ENCODE measurements at regions not wholly inside any gene's neighbourhood (a gene's known extent, or its start where the extent isn't known, plus 50 kb on each side); places are given as distances from the start of the nearest gene placed in this dataset.

DNA sequence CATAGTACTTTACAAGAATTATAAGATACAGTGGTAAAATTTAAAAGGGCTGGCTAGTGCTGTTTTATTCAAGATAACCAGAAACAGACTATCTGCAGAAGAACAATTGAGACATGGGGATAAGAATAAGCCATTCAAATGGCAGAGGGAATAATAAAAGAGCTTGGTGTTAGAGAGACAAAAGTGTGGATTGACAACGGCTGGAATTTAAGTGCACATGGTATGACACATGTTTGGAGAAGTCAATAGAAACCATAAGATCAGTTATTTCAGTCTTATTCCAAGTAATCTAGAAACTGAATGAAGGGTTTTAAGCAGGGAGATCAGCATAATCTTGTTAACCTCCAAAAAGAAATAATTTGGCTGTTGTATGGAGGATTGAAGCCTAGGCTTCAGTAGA, 1205.5 kb upstream of the CITED2 start:
- no peaks in the 10 kb centered on the region for H3K36me3 ChIP-seq
- peaks cover 6% of the 10 kb centered on the region for H3K4me1 Mint-ChIP-seq
- H3K36me3 Mint-ChIP-seq = no peaks in the 10 kb centered on the region

DNA sequence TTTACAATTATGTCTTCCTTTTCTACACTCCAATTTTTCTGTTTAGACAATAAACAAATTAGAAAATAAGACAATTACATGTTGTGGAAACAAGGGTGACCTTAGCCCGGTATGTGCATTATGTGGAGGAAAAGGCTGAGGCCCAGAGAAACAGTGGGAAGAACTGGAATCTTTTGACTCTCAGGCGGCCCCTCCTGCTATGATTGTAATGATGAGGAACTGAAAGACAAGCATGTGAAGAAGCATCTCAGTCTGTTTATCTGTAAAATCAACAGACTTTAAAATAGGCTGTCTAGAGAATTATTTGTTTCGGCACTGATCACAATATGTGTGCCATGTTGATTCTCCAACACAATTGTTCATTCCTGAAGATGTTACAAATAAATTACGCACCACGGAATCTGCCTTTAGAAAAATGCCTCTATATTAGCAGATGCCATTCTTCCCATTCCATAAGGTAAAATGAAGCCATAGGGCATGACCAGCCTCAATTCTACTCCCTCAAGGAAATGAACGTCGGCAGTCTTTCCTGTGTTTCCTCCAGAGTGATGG, 1201.6 kb upstream of the CITED2 start:
- Histone ChIP-seq H4K20me1 (ENCODE audit: low read depth) (no peaks in the 10 kb centered on the region), H3F3A (ENCODE audit: low read depth) (no peaks in the 10 kb centered on the region), H3K27ac (no peak overlapping the region), H3K36me3 (no peaks in the 10 kb centered on the region), H3K4me2 (no peak overlapping the region), H3K4me3 (no peak overlapping the region), H3K4me1 (no peaks in the 10 kb centered on the region), H2AFZ (replicated peaks) (peak overlapping the region; percentile 1), H3K9ac (no peak overlapping the region), H3K79me2 (ENCODE audit: low read depth) (no peaks in the 10 kb centered on the region), H3K27me3 (no peaks in the 10 kb centered on the region), H3K9me3 (ENCODE audit: low read depth) (no peaks in the 10 kb centered on the region)
- H3K27ac Mint-ChIP-seq = no peak overlapping the region
- TF ChIP-seq EZH2phosphoT487 (IDR thresholded peaks at IDR 0.05) = no peak
- TF ChIP-seq, protein P1, sequence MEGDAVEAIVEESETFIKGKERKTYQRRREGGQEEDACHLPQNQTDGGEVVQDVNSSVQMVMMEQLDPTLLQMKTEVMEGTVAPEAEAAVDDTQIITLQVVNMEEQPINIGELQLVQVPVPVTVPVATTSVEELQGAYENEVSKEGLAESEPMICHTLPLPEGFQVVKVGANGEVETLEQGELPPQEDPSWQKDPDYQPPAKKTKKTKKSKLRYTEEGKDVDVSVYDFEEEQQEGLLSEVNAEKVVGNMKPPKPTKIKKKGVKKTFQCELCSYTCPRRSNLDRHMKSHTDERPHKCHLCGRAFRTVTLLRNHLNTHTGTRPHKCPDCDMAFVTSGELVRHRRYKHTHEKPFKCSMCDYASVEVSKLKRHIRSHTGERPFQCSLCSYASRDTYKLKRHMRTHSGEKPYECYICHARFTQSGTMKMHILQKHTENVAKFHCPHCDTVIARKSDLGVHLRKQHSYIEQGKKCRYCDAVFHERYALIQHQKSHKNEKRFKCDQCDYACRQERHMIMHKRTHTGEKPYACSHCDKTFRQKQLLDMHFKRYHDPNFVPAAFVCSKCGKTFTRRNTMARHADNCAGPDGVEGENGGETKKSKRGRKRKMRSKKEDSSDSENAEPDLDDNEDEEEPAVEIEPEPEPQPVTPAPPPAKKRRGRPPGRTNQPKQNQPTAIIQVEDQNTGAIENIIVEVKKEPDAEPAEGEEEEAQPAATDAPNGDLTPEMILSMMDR (IDR thresholded peaks at IDR 0.05) = no peak
- TF ChIP-seq EZH2 (IDR thresholded peaks at IDR 0.05) = no peak
- H3K36me3 Mint-ChIP-seq = no peaks in the 10 kb centered on the region
- peaks cover 6% of the 10 kb centered on the region for H3K4me1 Mint-ChIP-seq
- no peaks in the 10 kb centered on the region for H3K27me3 Mint-ChIP-seq (ENCODE audit: insufficient read depth, low read depth)
- H3K9me3 Mint-ChIP-seq = no peaks in the 10 kb centered on the region
- no peak for DNase-seq (ENCODE audit: low spot score)
- H3K4me3 Mint-ChIP-seq = no peak overlapping the region

More for the DNA sequence above, 1205.5 kb upstream of the CITED2 start:
- H3K9me3 ChIP-seq (ENCODE audit: low read depth) = no peaks in the 10 kb centered on the region
- no peaks in the 10 kb centered on the region for H3F3A ChIP-seq (ENCODE audit: low read depth)
- no peaks in the 10 kb centered on the region for H3K27me3 Mint-ChIP-seq (ENCODE audit: insufficient read depth, low read depth)
- no peaks in the 10 kb centered on the region for H3K9me3 Mint-ChIP-seq
- TF ChIP-seq EZH2 (IDR thresholded peaks at IDR 0.05) = no peak
- TF ChIP-seq, protein P1 (IDR thresholded peaks at IDR 0.05) = no peak
- TF ChIP-seq EZH2phosphoT487 (IDR thresholded peaks at IDR 0.05) = no peak
- no peak overlapping the region for H3K4me3 ChIP-seq
- no peak overlapping the region for H3K4me3 Mint-ChIP-seq
- no peaks in the 10 kb centered on the region for H3K27me3 ChIP-seq
- H3K4me1 ChIP-seq = no peaks in the 10 kb centered on the region
- H3K27ac Mint-ChIP-seq = no peak overlapping the region
- no peak overlapping the region for H3K9ac ChIP-seq
- H4K20me1 ChIP-seq (ENCODE audit: low read depth) = no peaks in the 10 kb centered on the region
- no peak overlapping the region for H2AFZ ChIP-seq (replicated peaks)
- H3K4me2 ChIP-seq = no peak overlapping the region
- no peaks in the 10 kb centered on the region for H3K79me2 ChIP-seq (ENCODE audit: low read depth)
- H3K27ac ChIP-seq = no peak overlapping the region
- DNase-seq (ENCODE audit: low spot score) = no peak

DNA sequence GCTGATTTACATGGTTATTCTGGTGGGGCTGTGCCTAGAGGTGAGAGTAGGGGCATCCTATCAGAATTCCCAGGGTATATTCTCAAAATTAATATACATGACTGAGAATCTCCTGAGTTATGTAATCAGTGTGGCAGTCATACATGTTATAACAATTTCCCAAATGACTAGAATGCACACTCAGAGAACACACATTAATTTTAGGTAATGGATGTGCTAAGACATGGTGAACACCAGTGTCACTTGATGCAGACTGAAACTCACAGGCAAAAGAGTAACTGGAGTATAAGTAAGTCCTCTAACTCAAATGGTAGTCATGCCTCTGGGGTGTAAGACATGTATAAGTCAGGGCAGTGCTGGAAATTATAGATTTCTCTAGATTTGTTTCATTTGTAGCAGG, 1198.4 kb upstream of the CITED2 start:
- Histone ChIP-seq H3K9ac (no peak overlapping the region), H2AFZ (replicated peaks) (peak overlapping the region; percentile 40), H3K4me2 (no peak overlapping the region), H3K4me1 (no peaks in the 10 kb centered on the region), H3K4me3 (no peak overlapping the region), H3K79me2 (ENCODE audit: low read depth) (no peaks in the 10 kb centered on the region), H3K9me3 (ENCODE audit: low read depth) (no peaks in the 10 kb centered on the region), H3K36me3 (no peaks in the 10 kb centered on the region), H3K27ac (no peak overlapping the region), H4K20me1 (ENCODE audit: low read depth) (no peaks in the 10 kb centered on the region), H3K27me3 (no peaks in the 10 kb centered on the region), H3F3A (ENCODE audit: low read depth) (no peaks in the 10 kb centered on the region)
- peaks cover 2% of the 10 kb centered on the region for H3K4me1 Mint-ChIP-seq
- no peaks in the 10 kb centered on the region for H3K27me3 Mint-ChIP-seq (ENCODE audit: insufficient read depth, low read depth)
- H3K9me3 Mint-ChIP-seq = no peaks in the 10 kb centered on the region
- no peak for TF ChIP-seq EZH2phosphoT487 (IDR thresholded peaks at IDR 0.05)
- TF ChIP-seq, protein P1 (IDR thresholded peaks at IDR 0.05) = no peak
- no peak for TF ChIP-seq EZH2 (IDR thresholded peaks at IDR 0.05)
- H3K36me3 Mint-ChIP-seq = no peaks in the 10 kb centered on the region
- H3K4me3 Mint-ChIP-seq = no peak overlapping the region
- no peak overlapping the region for H3K27ac Mint-ChIP-seq
- DNase-seq (ENCODE audit: low spot score) = no peak
